ENCODE measurements at regions not wholly inside any gene's neighbourhood (a gene's known extent, or its start where the extent isn't known, plus 50 kb on each side); places are given as distances from the start of the nearest gene placed in this dataset.
"Not testable (repeated sequence)": the region's sequence is repeated elsewhere in the genome, so short reads cannot be mapped to it uniquely, and the experiment has no call there.

GRCh38 chr13:59061621-59062020 is 1102.1 kb downstream of the DIAPH3 start:
- Histone ChIP-seq H3K4me1 (ENCODE audit: control insufficient read depth in 2 of 2, insufficient read depth in 2 of 2, low read length in 2 of 2) (no peaks in the 10 kb centered on the region), H3K27ac (ENCODE audit: low read length in 2 of 2) (no peak overlapping the region), H3K9me3 (ENCODE audit: control extremely low read depth in 1 of 3, control insufficient read depth in 2 of 3, insufficient read depth in 1 of 3, low read length in 2 of 3) (no peaks in the 10 kb centered on the region), H3K27me3 (replicated peaks in 1 of 4; ENCODE audit: control extremely low read depth in 1 of 4, control insufficient read depth in 3 of 4, insufficient read depth in 4 of 4, low read length in 3 of 4) (no peaks in the 10 kb centered on the region), H3K79me2 (ENCODE audit: control insufficient read depth, insufficient read depth, low read length) (no peaks in the 10 kb centered on the region), H3K9ac (ENCODE audit: low read length) (no peak overlapping the region), H2AFZ (ENCODE audit: insufficient read depth, low read depth, low read length, poor library complexity, severe bottlenecking) (no peak overlapping the region), H4K20me1 (ENCODE audit: control insufficient read depth, insufficient read depth, low read length, poor library complexity, severe bottlenecking) (no peaks in the 10 kb centered on the region), H3K36me3 (replicated peaks in 1 of 2; ENCODE audit: control extremely low read depth in 1 of 2, control insufficient read depth in 1 of 2, extremely low read depth in 1 of 2, insufficient read depth in 2 of 2, low read length in 1 of 2) (no peaks in the 10 kb centered on the region), H3K4me2 (replicated peaks; ENCODE audit: low read depth, low read length, poor library complexity, severe bottlenecking) (no peak overlapping the region), H3K4me3 (ENCODE audit: control extremely low read depth in 1 of 5, extremely low read depth in 1 of 5, insufficient read depth in 1 of 5, low read depth in 2 of 5, low read length in 4 of 5) (no peak overlapping the region)
- intact Hi-C loops (cut with micrococcal nuclease): no loop called here
- Mint-ChIP-seq H3K27ac (no peak overlapping the region), H3K4me1 (no peaks in the 10 kb centered on the region), H3K27me3 (no peaks in the 10 kb centered on the region), H3K4me3 (no peak overlapping the region), H3K9me3 (ENCODE audit: insufficient read depth) (peaks cover 2% of the 10 kb centered on the region)
- ATAC-seq (ENCODE audit: low read depth) (no peak), DNase-seq (no peak)
- TF ChIP-seq EZH2 (IDR thresholded peaks at IDR 0.05; ENCODE audit: borderline replicate concordance, insufficient read depth, low read depth, low read length, poor library complexity, severe bottlenecking) (no peak), CTCF (IDR thresholded peaks at IDR 0.05) (no peak)
- ChIA-PET POLR2A (no interaction called here), CTCF (no interaction called here)
- 100% methylated on average over 1 of the region's 1 CpG for WGBS (ENCODE audit: insufficient coverage)

DNA sequence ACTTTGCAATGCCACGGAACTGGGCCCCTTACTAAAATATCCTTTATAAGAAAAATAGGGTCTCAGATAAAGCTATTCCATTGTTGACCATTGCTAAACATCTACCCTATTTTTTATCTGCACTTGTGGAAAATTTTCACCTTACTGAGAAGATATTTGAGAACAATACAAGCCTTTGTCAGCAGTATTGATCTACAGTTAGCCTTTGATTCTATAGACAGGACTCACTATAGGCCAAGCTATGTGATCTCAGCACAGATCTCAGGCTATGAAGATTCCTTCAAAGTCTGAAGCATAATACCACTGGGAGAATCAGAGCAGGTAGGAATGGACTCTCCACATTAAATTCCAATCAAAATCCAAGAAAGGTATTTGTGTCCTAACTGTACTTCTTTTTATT is 1099.7 kb downstream of the DIAPH3 start:
- no peaks in the 10 kb centered on the region for H3K4me1 Mint-ChIP-seq
- WGBS (ENCODE audit: insufficient coverage): no CpG with 5 or more reads among the region's 1 CpG
- Histone ChIP-seq H3K4me2 (replicated peaks; ENCODE audit: low read depth, low read length, poor library complexity, severe bottlenecking) (no peak overlapping the region), H2AFZ (ENCODE audit: insufficient read depth, low read depth, low read length, poor library complexity, severe bottlenecking) (no peak overlapping the region), H3K4me3 (ENCODE audit: control extremely low read depth in 1 of 5, extremely low read depth in 1 of 5, insufficient read depth in 1 of 5, low read depth in 2 of 5, low read length in 4 of 5) (no peak overlapping the region), H3K36me3 (replicated peaks in 1 of 2; ENCODE audit: control extremely low read depth in 1 of 2, control insufficient read depth in 1 of 2, extremely low read depth in 1 of 2, insufficient read depth in 2 of 2, low read length in 1 of 2) (no peaks in the 10 kb centered on the region), H3K9me3 (ENCODE audit: control extremely low read depth in 1 of 3, control insufficient read depth in 2 of 3, insufficient read depth in 1 of 3, low read length in 2 of 3) (no peaks in the 10 kb centered on the region), H3K4me1 (ENCODE audit: control insufficient read depth in 2 of 2, insufficient read depth in 2 of 2, low read length in 2 of 2) (no peaks in the 10 kb centered on the region), H3K27me3 (replicated peaks in 1 of 4; ENCODE audit: control extremely low read depth in 1 of 4, control insufficient read depth in 3 of 4, insufficient read depth in 4 of 4, low read length in 3 of 4) (no peaks in the 10 kb centered on the region), H3K9ac (ENCODE audit: low read length) (no peak overlapping the region), H4K20me1 (ENCODE audit: control insufficient read depth, insufficient read depth, low read length, poor library complexity, severe bottlenecking) (no peaks in the 10 kb centered on the region), H3K27ac (ENCODE audit: low read length in 2 of 2) (no peak overlapping the region), H3K79me2 (ENCODE audit: control insufficient read depth, insufficient read depth, low read length) (no peaks in the 10 kb centered on the region)
- DNase-seq (no peak), ATAC-seq (ENCODE audit: low read depth) (no peak)
- no peaks in the 10 kb centered on the region for H3K27me3 Mint-ChIP-seq
- H3K27ac Mint-ChIP-seq: no peak overlapping the region
- H3K4me3 Mint-ChIP-seq: no peak overlapping the region
- intact Hi-C loops (cut with micrococcal nuclease): no loop called here
- no peak for TF ChIP-seq EZH2 (IDR thresholded peaks at IDR 0.05; ENCODE audit: borderline replicate concordance, insufficient read depth, low read depth, low read length, poor library complexity, severe bottlenecking)
- no peak for TF ChIP-seq CTCF (IDR thresholded peaks at IDR 0.05)
- ChIA-PET POLR2A (no interaction called here), CTCF (no interaction called here)
- H3K9me3 Mint-ChIP-seq (ENCODE audit: insufficient read depth): peaks cover 2% of the 10 kb centered on the region

GRCh38 chr13:59076386-59076785 is 1087.3 kb downstream of the DIAPH3 start:
- POLR2A ChIA-PET; DNase-seq; H3K27me3 ChIP-seq (replicated peaks in 1 of 4; ENCODE audit: control extremely low read depth in 1 of 4, control insufficient read depth in 3 of 4, insufficient read depth in 4 of 4, low read length in 3 of 4): not testable (repeated sequence)

More at GRCh38 chr13:59076386-59076785, 1087.3 kb downstream of the DIAPH3 start:
- H3K27ac ChIP-seq (ENCODE audit: low read length in 2 of 2); H2AFZ ChIP-seq (ENCODE audit: insufficient read depth, low read depth, low read length, poor library complexity, severe bottlenecking); H3K79me2 ChIP-seq (ENCODE audit: control insufficient read depth, insufficient read depth, low read length); ATAC-seq (ENCODE audit: low read depth); H3K4me1 ChIP-seq (ENCODE audit: control insufficient read depth in 2 of 2, insufficient read depth in 2 of 2, low read length in 2 of 2); H3K9me3 ChIP-seq (ENCODE audit: control extremely low read depth in 1 of 3, control insufficient read depth in 2 of 3, insufficient read depth in 1 of 3, low read length in 2 of 3); CTCF ChIA-PET; intact Hi-C loops (cut with micrococcal nuclease); H3K4me3 Mint-ChIP-seq; H3K4me3 ChIP-seq (ENCODE audit: control extremely low read depth in 1 of 5, extremely low read depth in 1 of 5, insufficient read depth in 1 of 5, low read depth in 2 of 5, low read length in 4 of 5); H3K4me1 Mint-ChIP-seq; H3K9me3 Mint-ChIP-seq (ENCODE audit: insufficient read depth); H4K20me1 ChIP-seq (ENCODE audit: control insufficient read depth, insufficient read depth, low read length, poor library complexity, severe bottlenecking); H3K9ac ChIP-seq (ENCODE audit: low read length); H3K27ac Mint-ChIP-seq; H3K27me3 Mint-ChIP-seq; H3K36me3 ChIP-seq (replicated peaks in 1 of 2; ENCODE audit: control extremely low read depth in 1 of 2, control insufficient read depth in 1 of 2, extremely low read depth in 1 of 2, insufficient read depth in 2 of 2, low read length in 1 of 2); H3K4me2 ChIP-seq (replicated peaks; ENCODE audit: low read depth, low read length, poor library complexity, severe bottlenecking): not testable (repeated sequence)
